ENCODE measurements at regions not wholly inside any gene's neighbourhood (a gene's known extent, or its start where the extent isn't known, plus 50 kb on each side); places are given as distances from the start of the nearest gene placed in this dataset.
"Not testable (repeated sequence)": the region's sequence is repeated elsewhere in the genome, so short reads cannot be mapped to it uniquely, and the experiment has no call there.

DNA sequence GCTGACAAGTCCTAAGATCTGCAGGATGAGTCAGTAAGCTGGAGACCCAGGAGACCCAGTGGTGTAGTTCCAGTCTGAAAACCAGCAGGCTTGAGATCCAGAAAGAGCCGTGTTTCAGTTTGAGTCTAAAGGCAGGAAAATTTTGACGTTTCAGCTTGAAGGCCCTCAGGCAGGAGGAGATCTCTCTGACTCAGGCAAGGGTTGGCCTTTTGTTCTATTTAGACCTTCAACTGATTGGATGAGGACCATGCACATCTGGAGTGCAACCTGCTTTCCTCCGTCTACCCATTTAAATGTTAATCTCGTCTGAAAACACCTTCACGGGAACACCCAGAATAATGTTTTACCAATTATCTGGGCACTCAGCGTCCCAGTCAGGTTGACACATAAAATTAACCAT is 69.5 kb downstream of the NPIPA7 start:
- DNase-seq (ENCODE audit: low read depth); H3K4me3 ChIP-seq (ENCODE audit: low read depth, low read length); in situ Hi-C loops (cut with HindIII; ENCODE audit: low sequenced_read_pairs): not testable (repeated sequence)

DNA sequence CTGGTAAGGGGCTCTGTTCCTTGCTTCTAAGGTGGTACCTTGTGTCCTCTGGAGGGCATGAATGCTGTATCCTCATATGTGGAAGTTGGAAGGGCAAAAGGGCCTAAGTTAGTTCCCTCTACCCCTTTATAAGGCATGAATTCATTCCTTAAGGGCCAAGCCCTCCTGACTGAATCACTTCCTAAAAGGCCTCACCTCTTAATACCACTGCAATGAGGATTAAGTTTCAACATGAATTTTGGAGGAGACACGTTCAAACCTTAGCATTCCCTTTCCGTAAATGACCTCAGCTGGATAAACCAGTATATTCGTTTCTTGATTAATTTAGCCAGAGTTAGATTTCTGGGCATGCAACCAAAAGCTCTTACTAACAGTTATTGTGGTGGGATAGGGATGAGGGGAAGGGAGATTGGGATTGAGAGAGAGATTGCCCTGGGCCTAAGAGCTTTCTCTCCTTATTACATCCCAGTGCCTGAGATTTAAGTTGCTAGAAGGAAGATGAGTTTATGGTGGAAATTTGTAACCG is 70.8 kb downstream of the NPIPA7 start:
- DNase-seq (ENCODE audit: low read depth); in situ Hi-C loops (cut with HindIII; ENCODE audit: low sequenced_read_pairs); H3K4me3 ChIP-seq (ENCODE audit: low read depth, low read length): not testable (repeated sequence)

DNA sequence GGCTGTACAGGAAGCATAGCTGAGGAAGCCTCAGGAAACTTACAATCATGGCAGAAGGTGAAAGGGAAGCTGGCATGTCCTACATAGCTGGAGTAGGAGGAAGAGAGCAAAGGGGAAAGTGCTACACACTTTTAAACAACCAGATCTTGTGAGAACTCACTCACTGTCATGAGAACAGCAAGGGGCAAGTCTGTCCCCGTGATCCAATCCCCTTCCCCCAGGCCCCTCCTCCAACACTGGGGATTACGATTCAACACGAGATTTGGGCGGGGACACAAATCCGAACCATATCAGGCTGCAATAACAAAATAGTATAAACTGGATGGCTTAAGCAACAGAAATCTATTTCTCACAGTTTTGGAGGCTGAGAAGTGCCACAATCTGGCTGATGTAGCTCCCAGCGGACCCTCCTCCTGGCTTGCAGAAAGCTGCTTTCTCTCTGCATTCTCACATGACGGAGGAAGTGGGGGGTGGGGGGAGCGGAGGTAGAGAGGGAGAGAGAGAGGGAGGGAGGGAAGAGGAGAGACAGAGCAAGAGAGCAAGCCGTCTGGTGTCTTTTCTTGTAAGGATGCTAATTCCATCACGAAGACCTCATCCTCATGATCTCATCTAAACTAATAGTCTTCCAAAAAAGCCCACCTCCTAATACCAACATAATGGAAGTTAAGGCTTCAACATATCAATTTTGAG is 72.9 kb downstream of the NPIPA7 start:
- DNase-seq (ENCODE audit: low read depth); H3K4me3 ChIP-seq (ENCODE audit: low read depth, low read length); in situ Hi-C loops (cut with HindIII; ENCODE audit: low sequenced_read_pairs): not testable (repeated sequence)

DNA sequence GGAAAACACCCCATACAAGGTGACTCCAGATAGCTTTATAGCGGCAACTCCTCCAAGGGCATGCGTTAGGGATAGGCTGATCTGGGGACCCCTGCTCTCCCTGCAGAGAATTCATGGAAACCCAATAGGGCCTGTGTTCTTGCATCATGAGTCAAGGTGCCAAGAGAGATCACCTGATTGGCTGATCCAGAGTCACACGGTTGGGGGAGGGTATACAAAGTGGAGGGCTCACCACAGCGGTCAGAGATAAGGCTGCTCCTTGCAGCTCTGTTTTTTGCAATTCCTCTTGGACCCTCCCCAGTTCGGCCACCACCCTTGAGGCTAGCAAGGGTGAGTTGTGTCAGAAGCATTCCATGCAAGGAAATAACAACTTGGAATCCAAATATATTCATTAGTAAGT is 79.6 kb downstream of the NPIPA7 start:
- DNase-seq (ENCODE audit: low read depth); H3K4me3 ChIP-seq (ENCODE audit: low read depth, low read length); in situ Hi-C loops (cut with HindIII; ENCODE audit: low sequenced_read_pairs): not testable (repeated sequence)

DNA sequence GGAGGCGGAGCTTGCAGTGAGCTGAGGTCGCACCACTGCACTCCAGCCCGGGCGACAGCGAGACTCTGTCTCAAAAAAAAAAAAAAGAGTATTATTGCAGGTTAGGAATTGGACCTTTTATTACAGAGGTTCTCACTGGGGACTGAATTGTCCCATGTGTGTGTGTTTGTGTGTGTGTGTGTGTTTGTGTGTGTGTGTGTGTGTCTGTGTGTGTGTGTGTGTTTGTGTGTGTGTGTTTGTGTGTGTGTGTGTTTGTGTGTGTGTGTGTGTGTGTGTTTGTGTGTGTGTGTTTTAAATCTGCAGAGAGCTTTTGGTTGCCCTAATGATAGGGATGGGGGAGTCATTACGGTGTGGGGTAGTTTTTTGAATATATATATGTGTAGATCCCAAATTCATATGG is 84.9 kb downstream of the NPIPA7 start:
- in situ Hi-C loops (cut with HindIII; ENCODE audit: low sequenced_read_pairs); H3K4me3 ChIP-seq (ENCODE audit: low read depth, low read length); DNase-seq (ENCODE audit: low read depth): not testable (repeated sequence)

DNA sequence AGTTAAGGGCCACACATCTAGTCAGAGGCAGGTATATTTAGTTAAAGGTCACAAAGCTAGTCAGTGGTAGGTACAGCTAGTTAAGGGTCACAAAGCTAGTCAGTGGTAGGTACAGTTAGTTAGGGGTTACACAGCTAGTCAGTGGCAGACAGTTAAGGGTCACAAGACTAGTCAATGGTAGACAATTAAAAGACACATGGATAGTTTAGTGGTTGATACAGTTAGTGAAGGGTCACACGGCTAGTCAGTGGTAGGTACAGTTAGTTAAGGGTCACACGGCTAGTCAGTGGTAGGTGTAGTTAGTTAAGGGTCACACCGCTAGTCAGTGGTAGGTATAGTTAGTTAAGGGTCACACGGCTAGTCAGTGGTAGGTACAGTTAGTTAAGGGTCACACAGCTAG is 110.0 kb downstream of the NPIPA7 start:
- H3K4me3 ChIP-seq (ENCODE audit: low read depth, low read length); DNase-seq (ENCODE audit: low read depth); in situ Hi-C loops (cut with HindIII; ENCODE audit: low sequenced_read_pairs): not testable (repeated sequence)

DNA sequence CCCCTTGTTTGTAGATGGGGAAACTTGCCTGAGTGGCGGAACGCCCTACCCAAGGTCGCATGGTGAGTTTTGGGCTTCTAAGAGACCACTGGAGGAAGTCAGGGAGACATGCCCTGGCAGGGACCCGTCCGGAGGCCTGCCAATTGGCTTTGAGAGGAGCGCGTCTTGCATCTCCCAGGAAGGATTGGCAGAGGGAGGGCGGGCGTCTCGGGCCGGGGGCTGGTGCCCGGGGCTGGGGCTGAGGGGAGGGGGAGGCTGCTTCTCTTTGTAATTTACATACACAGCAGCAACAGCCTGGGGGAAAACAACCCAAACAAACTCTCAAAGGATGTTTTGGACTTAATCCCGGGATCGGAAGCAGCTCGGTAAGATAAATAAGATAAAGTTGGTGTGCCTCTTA is 110.5 kb downstream of the NPIPA7 start:
- DNase-seq (ENCODE audit: low read depth): not testable (repeated sequence)

DNA sequence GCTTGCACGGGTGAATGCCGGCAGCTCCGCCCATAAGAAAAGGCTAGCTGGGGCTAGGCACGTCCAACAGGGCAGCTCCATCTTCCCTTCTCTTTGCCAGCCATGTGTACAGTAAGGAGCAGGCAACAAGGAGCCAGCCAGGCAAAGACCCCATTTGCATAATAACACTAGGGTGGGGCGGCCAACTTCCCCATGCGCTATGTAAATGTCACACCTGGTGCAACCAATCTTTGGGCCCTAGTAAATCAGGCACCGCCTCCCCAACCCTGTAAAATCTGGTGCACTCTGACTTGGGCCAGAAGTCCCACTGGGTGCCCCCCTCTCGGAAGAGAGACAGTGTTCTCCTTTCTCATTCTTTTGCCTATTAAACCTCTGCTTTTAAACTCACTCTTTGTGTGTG is 115.2 kb downstream of the NPIPA7 start:
- in situ Hi-C loops (cut with HindIII; ENCODE audit: low sequenced_read_pairs); DNase-seq (ENCODE audit: low read depth); H3K4me3 ChIP-seq (ENCODE audit: low read depth, low read length): not testable (repeated sequence)

More for the DNA sequence above, 110.5 kb downstream of the NPIPA7 start:
- in situ Hi-C loops (cut with HindIII; ENCODE audit: low sequenced_read_pairs); H3K4me3 ChIP-seq (ENCODE audit: low read depth, low read length): not testable (repeated sequence)

DNA sequence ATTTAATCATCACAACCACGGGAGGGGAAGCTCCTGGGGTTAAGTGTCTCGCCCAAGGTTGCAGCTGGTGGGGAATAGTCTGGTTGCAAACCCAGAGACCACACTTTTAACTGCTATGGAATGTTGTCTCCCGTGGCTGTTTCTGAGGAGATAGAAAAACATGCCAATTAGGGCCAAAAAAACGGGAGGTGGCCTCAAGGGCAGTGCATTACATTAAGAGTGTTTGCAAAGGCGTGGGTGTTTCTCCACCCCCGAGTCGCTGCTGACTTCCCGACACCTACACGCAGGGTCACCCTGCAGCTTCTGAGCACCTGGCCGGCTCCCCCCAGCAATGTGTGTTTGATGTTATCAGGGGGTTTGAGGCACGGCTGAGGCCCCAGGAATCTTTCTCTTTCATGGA is 116.1 kb downstream of the NPIPA7 start:
- DNase-seq (ENCODE audit: low read depth); H3K4me3 ChIP-seq (ENCODE audit: low read depth, low read length); in situ Hi-C loops (cut with HindIII; ENCODE audit: low sequenced_read_pairs): not testable (repeated sequence)

DNA sequence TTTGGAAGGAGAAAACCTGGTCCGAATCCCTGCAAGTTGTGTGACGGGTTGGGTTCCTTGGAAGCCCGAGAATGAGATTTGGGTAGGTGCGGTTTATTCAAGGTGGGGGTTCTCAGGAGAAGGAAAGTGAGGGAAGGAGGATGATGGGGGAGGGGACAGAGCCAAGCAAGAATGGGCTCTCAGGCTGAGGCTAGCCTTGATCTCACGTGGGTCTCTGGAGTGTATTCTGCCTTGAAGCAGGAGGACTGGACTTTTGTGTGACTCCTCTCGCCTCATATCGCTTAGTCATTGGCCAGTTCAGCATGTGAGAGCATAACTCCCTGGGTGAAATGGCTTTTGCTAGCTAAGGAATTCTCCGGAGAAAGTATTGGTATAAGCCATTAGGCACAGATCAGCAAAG is 120.9 kb downstream of the NPIPA7 start:
- DNase-seq (ENCODE audit: low read depth); in situ Hi-C loops (cut with HindIII; ENCODE audit: low sequenced_read_pairs): not testable (repeated sequence)

DNA sequence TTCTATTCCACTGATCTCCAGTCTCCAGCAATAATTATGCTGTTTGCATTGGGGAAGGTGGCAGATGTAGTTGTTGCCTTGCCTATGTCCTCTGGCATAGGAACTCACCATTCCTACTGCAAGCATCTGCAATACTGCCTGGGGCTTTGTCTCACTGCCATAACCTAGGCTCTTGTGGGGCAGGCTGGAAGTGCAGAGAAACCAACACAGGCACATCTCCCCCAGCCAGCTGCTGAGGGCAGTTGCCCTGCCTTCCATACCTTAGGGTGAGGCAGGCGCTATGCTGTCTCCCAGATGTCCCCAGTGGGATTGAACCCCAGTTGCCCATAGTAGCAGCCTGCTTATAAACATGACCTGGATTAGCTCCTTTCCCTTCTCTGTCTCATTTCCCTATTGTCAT is 128.1 kb downstream of the NPIPA7 start:
- in situ Hi-C loops (cut with HindIII; ENCODE audit: low sequenced_read_pairs); DNase-seq (ENCODE audit: low read depth); H3K4me3 ChIP-seq (ENCODE audit: low read depth, low read length): not testable (repeated sequence)

More for the DNA sequence above, 120.9 kb downstream of the NPIPA7 start:
- H3K4me3 ChIP-seq (ENCODE audit: low read depth, low read length): not testable (repeated sequence)

DNA sequence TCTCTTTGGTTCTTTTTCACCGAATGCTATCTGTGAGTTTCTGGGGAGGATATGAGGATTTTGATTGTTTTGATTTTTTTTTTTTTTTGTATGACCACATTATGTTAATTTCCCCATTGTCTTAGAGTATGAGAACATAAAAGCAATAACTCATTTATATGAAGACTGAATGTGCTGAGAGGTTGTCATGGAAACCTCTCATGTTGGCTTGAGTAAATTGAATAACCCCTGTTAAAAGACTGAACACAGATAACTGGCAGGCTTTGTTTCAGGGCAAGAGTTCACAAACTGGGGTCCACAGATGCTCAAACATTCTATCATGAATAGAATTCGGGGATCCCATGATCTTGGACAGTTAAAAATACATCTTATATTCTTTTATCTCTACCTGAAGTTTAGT is 129.4 kb downstream of the NPIPA7 start:
- DNase-seq (ENCODE audit: low read depth); in situ Hi-C loops (cut with HindIII; ENCODE audit: low sequenced_read_pairs); H3K4me3 ChIP-seq (ENCODE audit: low read depth, low read length): not testable (repeated sequence)

DNA sequence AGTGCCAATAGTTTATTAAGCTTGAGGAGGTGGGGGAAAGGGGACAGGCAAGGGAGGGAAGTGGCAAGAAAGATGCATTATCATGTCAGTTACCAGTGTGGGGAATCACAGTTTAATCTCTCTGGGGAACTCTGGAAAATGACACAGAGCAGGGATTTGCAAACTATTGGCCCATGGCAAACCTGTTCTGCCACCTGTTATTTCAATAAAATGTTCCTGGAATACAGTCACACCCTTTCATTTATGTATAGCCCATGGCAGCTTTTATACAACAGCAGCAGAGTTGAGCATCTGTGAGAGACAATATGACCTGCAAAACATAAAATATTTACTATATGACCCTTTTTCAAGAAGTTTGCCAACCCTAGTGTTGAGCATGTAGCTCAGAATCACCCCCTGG is 140.5 kb downstream of the NPIPA7 start:
- in situ Hi-C loops (cut with HindIII; ENCODE audit: low sequenced_read_pairs); H3K4me3 ChIP-seq (ENCODE audit: low read depth, low read length); DNase-seq (ENCODE audit: low read depth): not testable (repeated sequence)

DNA sequence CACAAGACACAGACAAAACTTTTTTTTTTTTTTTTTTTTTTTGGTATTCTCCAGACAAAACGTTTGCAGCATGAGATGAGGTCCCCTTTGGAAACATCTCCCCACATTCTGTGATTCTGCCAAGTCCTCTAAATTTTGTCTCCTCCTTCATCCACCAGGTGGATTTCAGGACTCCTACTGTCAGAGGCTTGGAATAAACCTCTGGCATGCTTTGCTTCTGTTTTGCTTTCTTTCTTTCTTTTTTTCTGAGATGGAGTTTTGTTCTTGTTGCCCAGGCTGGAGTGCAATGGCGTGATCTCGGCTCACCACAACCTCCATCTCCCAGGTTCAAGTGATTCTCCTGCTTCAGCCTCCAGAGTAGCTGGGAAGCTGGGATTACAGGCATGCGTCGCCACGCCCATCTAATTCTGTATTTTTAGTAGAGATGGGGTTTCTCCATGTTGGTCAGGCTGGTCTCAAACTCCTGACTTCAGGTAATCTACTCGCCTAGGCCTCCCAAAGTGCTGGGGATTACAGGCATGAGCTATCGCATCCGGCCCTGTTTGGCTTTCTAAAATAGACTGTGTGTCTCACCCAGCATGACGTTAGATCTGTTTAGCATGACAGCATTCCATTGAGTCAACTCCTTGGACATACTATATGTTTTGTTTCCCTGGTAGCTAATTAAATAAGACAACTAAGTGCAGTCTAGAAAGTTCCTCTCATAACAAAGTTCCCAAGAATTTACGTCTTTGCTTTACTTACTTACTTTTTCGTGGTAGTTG is 142.5 kb downstream of the NPIPA7 start:
- in situ Hi-C loops (cut with HindIII; ENCODE audit: low sequenced_read_pairs): not testable (repeated sequence)

DNA sequence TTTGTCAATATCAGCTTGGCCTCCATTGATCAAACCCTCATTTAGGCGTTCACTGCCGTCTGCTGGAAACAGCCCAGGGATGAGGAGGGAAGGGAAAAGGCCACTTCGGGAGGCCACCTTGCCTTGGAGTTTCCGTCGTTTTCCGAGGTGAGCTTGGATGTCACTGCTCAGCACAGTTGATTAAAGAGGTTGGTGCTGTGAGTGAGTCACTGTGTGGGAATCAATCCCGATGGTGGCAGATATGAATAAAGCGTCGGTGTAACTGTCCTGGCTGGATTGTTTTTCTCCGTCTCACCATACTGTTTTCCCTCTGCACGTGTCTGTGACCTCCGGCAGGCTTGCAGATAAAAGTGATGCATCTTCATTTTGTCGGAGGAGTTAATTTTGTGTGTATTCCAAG is 148.1 kb downstream of the NPIPA7 start:
- DNase-seq (ENCODE audit: low read depth); H3K4me3 ChIP-seq (ENCODE audit: low read depth, low read length); in situ Hi-C loops (cut with HindIII; ENCODE audit: low sequenced_read_pairs): not testable (repeated sequence)

More for the DNA sequence above, 142.5 kb downstream of the NPIPA7 start:
- not testable (repeated sequence) for DNase-seq (ENCODE audit: low read depth); H3K4me3 ChIP-seq (ENCODE audit: low read depth, low read length)

DNA sequence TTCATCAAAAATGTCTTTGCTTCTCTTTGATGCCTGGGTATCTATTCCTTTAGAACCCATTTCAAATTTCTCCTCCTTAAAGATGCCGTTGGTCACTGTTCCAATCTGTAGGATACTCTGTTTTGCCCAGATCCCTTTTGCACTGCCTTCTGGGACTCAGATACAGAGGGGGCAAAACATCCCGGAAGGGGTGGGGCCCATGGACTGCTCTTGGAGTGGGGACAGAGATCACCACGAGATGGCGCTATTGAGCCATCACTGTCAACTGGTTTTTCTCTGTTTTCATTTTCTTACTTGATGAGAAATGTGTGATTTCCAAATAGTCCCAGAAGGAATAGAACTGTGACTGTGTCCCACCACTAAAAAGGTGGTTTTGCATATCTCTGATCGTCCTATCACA is 151.8 kb downstream of the NPIPA7 start:
- in situ Hi-C loops (cut with HindIII; ENCODE audit: low sequenced_read_pairs); H3K4me3 ChIP-seq (ENCODE audit: low read depth, low read length); DNase-seq (ENCODE audit: low read depth): not testable (repeated sequence)

DNA sequence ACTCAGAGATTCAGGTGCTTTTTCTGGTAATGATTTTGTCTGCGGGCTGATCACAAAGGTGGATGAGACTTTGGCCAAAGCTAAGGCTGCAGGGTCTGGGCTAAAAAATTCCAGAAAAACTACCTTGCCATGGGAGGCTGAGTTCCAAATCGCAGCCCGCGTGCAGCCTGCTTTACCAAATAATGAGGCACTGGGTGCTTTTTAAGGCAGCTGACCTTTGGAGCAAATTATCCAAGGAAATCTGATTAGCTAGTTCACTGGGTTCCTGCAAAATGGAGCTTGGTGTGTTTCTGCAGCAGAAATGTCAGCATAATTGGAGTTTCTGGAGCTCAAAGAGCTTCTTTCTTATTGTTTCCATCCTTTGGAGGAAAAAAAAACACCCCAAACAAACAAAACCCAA is 156.6 kb downstream of the NPIPA7 start:
- DNase-seq (ENCODE audit: low read depth); H3K4me3 ChIP-seq (ENCODE audit: low read depth, low read length); in situ Hi-C loops (cut with HindIII; ENCODE audit: low sequenced_read_pairs): not testable (repeated sequence)

DNA sequence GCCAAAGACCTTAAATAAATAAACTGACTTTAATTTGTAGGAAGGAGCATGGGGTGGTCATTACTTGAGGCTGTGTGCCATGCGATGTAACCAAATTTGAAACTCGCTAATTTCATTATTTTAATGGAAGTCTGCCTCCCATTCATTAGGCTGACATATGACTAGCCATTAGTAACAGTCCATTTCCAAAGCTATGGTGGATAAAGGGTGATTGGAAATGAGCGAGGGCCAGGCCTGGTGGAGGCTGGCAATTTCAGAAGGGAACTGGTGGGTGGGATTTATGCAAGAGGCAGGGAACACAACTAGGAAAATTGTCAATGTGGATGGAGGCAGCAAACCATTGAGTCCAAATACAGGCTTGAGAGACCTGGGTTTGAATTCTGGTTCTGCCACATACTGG is 157.2 kb downstream of the NPIPA7 start:
- H3K4me3 ChIP-seq (ENCODE audit: low read depth, low read length); DNase-seq (ENCODE audit: low read depth); in situ Hi-C loops (cut with HindIII; ENCODE audit: low sequenced_read_pairs): not testable (repeated sequence)
